ENCODE measurements at regions not wholly inside any gene's neighbourhood (a gene's known extent, or its start where the extent isn't known, plus 50 kb on each side); places are given as distances from the start of the nearest gene placed in this dataset.
"Not testable (repeated sequence)": the region's sequence is repeated elsewhere in the genome, so short reads cannot be mapped to it uniquely, and the experiment has no call there.

DNA sequence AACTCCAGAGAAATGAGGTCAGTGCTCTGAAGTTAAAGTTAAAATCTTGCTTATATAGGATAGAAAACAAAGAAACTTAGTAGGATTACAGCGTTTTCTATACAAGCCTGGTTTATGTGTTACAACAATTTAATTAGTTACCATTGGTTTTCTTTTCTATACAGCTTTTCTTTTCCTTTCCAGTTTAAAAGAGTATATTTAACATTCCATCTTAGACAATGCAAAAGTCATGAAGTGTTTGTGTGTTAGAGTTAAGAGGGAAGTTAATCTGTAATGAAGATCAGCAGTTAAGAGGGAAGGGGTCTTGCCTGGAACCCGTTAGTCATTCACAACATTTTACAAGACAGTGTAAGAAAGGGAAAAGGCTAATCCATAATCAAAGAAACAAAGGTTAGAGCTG lies 338.3 kb downstream of the OTUD1 start:
- DNase-seq: no peak

DNA sequence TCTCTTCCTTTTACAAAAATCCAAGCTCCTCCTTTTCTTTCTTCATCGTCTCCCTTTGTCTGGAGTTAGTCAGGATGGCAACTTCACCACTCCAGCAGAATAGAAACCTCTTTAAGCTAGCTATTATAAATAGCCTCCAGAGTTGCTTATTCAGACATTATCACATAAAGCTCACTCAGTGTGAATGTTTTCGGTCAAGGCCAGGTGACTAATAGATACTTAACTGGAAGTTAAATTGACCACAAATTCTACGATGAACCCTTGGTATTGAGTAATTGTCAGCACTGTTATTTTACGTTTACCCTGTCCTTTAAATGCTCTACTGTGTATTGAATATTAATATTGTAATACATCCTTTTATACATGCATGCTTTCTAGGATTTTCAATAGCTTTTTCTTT lies 340.4 kb downstream of the OTUD1 start:
- no peak for DNase-seq

DNA sequence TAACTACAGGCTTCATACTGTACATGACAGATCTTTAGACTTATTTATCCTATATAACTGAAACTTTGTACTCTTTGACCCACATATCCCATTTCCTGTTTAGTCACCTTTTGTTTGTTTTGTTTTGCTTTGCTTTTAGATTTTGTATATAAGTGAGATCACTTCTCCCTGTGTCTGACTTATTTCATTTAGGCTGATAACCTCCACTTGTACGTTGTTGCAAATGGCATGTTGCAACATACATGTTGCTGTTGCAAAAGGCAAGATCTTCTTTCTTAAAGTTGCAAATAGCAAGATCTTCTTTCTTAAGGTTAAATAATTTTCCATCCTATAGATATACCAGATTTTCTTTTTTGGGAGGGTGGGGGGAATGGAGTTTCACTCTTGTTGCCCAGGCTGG lies 341.5 kb downstream of the OTUD1 start:
- DNase-seq: no peak

DNA sequence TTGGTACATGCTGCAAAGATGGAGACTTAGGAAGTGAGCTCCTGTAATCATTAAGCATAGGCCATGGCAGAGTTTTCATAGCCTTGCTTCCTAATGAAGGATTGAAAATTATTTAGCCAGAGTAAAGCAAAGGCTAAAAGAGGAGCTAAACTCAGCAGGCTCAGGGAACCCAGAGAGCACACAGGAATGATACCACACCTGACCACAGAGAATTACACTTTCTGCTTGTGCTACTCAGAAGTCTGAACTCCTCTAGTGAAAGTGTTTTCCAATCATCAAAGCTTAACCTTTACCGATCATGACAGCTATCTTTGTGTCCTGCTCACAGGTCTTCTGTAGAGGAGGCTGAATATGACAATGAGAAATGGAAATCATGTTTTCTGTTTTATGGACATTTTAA lies 347.7 kb downstream of the OTUD1 start:
- no peak for DNase-seq

DNA sequence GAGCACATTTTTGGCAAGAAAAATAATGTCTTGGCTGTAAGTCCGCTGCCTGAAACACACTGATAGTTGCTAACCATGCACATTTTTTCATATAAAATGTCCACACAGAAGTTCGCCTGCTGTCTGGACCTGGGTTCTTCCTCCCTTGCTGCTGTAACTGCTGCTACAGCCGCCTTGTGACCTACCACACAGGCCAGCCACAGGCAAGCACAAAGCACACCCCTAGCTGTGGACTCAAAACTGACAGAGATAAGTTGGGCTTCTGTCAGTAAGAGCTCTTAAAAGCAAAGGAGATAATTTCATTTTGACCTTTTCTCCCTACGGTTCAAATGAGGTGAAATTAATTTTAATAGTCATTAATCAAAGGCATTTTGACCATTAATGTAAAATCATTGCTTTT lies 354.7 kb downstream of the OTUD1 start:
- DNase-seq: no peak

DNA sequence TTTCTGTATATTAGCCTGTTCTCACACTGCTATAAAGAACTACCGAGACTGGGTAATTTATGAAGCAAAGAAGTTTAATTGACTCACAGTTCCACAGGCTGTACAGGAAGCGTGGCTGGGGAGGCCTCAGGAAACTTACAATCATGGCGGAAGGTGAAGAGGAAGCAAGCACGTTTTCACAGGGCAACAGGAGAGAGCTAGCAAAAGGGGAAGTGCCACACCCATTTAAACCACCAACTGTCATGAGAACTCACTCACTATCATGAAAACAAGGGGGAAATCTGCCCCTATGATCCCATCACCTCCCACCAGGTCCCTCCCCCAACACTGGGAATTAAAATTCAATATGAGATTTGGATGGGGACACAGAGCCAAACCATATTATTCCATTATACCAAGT lies 358.6 kb downstream of the OTUD1 start:
- DNase-seq: not testable (repeated sequence)

DNA sequence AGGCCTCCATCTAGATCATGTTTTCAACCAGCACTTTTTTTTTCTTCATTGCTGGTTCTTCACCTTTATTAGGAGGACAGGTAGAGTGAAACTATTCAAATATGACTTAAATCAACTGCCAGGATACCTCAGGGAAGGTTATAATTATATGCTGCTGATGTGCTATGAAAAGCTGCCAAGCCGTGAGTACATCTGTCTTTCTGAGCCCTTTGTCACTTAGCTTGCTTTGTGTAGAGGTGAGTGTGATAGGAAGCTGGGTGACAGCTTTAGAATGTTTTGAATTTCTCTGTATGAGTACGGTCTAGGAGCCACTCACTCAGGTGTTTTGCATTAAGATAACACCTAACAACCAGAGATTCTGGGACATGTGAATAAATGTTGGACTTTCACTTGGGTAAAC lies 365.2 kb downstream of the OTUD1 start:
- no peak for DNase-seq

DNA sequence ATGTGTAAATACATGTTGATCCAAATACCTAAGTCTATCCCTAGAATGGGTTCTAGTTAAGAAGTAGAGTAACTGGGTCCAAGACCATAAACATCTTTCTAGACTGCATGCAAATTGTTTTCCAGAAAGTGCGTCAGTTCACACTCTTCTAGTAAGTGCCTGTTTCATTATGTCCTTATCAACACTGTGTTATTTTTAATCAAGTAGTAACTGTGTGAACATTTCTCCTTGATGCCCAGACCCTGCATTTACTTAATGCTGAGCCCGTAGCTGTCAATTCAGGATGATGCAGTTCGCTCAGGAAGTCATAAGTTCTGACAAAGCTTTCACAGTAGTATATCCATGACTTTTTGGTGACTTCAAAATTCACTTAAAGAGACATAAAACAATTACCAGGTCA lies 374.8 kb downstream of the OTUD1 start:
- no peak for DNase-seq

DNA sequence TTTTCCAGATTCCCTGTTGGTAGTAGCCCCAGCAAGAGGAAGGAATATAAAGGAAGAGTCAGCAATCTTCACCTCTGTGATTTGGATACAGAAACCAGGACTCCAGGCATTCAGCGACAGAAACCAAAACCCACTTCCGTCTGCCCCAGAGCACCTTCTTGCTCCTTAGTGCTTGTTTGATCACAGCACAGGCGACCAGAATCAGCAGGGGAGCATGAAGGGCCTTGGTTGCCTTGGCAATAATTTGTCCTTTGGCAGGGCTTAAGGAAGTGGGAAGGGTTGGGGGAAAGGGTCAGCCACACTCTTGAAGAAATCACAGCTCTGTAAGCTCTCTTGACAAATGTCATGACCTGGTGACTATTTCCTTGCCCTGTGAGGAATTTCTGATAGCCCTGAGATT lies 379.6 kb downstream of the OTUD1 start:
- DNase-seq: no peak

DNA sequence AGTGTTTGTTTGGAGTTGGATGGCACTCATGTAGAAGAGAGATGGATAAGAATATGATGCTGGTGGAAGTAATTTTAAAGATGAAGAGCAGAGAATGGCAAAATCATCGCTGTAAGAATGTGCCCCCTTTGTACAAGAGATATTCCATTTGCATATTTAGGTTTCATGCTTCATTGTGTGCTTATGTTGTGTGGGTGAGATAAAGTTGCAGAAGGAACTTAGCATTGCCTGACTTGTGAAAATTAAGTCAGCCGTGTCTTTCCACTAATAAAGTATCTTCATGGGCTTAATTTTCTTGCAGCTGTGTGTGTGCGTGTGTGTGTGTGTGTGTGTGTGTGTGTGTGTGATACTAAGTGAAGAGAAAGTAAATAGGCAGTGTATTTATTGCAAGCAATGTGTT lies 381.9 kb downstream of the OTUD1 start:
- no peak for DNase-seq

DNA sequence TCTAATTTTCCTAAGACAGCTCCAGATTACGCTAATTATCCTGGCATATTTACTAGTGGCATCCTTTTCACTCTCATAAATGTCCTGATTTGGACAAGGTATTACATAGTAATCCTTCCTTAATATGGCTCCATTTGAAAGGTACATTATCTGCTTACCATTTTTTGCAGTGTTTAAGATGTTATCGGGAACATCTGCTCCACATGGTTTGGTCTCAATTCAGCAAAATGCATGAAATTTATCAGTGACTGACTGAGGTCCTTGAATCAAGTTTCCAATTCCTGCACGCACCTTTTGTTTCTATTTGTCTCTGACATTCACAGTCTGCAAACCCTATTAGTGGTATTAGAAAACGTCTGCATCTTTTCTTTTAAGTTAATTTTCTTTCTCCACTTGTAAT lies 384.1 kb upstream of the KIAA1217 start:
- no peak for DNase-seq

DNA sequence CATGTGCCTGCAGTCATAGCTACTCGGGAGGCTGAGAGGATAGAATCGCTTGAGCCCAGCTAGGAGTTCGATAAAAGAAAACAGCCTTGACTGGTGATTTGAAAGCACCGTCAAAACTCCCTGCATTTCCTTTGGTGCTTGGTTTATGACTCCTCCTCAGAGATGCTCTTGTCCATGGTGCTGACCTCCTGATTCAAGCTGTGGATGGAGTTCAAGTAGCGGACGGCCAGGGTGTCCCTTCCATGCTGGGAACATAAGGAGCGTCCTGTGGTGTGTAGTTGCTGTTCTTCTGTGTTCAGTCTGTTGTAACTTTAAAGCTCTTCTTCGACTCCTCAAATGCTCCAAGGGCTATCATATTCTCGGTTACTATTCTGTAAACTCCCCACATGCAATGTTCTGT lies 382.5 kb upstream of the KIAA1217 start:
- DNase-seq: no peak

DNA sequence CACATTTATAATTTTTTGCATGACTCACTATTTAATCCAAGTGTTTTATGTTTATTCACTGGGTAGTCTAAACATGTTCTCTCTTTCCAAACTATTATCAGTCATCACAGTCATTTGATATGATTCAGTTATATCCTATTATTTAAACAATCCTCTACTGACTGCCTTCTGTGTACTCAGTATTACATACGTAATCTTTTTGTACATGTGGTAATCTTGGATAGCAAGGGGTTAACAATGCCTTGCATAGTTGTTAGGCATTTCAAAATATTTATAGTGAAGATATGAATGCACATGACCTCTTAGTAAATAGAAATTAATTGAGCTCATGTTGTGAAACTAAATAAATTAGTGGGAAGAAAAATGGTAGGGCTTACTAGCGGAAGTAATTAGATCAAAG lies 379.4 kb upstream of the KIAA1217 start:
- no peak for DNase-seq

DNA sequence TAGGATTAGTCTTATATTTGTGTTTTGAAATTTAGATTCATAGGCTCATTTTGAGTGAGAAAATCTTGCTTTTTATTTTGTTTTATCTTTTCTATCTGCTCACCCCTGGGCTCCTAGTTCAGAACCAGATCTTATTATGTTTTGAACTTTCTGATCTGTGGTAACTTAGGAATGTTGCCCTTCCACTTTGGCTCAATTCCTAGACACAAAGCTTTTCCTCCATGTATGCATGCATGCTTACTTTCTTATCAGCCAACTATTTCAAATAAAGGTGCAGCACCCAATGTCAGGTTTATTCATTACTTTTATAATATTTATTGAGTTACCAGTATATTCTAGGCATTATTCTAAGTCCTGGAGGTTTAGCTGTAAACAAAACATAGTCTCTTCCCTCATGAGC lies 374.8 kb upstream of the KIAA1217 start:
- DNase-seq: no peak

DNA sequence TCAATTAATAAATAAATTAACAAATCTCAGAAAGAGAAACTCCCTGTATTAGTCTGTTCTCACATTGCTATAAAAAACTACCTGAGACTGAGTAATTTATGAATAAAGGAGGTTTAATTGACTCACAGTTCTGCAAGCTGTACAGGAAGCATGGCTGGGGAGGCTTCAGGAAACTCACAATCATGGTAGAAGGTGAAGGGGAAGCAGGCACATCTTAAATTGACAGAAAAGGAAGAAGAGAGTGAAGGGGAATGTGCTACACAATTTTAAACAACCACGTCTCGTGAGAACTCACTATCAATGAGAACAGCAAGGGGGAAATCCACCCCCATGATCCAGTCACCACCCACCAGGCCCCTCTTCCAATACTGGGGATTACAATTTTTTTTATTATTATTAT lies 358.3 kb upstream of the KIAA1217 start:
- DNase-seq: no peak

DNA sequence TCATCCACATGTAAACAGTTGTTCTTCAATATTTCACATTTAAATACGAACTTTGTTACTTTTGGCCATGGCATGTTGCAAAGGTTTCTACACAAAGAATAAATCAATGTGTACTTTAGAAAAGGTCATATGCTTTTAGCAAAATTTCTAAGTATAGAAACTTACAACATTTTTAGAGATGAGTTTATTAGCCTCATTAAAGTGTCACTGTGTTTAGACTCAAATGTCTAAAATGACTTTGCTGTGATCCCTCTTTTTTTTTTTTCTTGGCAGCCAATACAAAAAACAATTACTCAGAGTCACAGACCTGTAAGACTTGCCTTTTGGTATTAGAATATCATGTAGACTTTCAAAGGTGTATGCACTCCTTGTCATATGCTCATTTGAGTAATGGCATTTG lies 349.3 kb upstream of the KIAA1217 start:
- DNase-seq: no peak

DNA sequence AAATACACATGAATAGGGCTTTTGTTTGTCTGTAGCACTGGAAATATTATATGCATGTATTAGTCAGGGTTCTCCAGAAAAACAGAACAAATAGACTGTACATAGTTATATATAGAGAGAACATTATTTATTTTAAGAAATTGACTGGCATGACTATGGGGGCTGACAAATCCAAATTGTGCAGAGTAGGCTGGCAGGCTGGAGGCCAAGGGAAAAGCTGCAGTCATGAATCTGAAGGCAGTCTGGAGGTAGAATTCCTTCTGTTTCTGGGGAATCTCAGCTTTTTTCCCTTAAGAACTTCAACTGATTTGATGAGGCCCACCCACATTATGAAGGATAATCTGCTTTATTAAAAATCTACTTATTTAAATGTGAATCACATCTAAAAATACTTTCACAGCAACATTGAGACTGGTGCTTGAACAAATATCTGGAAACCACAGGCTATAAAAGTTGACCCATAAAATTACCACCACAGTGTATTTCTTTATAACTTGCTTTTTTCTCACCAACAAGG lies 344.2 kb upstream of the KIAA1217 start:
- DNase-seq: no peak

DNA sequence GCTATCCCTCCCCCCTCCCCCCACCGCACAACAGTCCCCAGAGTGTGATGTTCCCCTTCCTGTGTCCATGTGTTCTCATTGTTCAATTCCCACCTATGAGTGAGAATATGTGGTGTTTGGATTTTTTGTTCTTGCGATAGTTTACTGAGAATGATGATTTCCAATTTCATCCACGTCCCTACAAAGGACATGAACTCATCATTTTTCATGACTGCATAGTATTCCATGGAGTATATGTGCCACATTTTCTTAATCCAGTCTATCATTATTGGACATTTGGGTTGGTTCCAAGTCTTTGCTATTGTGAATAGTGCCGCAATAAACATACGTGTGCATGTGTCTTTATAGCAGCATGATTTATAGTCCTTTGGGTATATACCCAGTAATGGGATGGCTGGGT lies 342.0 kb upstream of the KIAA1217 start:
- not testable (repeated sequence) for DNase-seq

DNA sequence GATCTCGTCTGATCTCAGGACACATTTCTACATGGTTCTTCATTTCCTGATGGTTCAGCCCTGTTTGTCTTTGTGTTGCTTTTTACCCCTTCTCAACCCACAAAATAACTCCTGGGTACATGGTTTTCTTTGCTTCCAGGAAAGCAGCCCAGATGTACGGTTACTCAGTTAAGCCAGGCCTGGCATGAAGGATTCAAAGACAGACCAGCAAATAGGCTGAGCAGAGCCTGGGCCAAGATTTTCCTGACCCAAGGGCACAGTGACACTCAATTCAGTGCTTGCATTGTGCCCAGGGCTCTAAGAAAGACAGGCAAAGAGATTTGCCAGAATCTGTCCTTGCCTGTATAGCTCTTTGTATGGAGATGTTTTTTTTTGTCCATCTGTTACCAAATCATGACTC lies 340.8 kb upstream of the KIAA1217 start:
- no peak for DNase-seq

DNA sequence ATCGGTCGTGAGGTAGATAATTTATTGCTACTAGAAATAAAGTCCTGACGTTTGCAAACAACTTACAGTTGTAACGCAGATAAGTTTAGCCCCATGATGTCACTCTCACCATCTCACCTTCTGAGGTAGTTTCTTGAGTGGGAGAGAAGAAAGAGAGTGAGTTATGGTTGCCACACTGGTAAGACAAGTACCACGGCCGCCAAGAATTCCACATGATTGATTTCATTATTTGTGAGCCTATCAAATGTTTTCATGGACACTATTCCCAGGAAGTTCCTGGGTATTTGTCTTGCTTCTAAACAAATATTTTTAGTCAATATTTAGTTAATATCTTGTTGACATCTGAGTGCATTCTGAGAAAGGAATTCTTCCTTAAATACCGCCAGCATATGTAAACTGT lies 339.4 kb upstream of the KIAA1217 start:
- DNase-seq: no peak

DNA sequence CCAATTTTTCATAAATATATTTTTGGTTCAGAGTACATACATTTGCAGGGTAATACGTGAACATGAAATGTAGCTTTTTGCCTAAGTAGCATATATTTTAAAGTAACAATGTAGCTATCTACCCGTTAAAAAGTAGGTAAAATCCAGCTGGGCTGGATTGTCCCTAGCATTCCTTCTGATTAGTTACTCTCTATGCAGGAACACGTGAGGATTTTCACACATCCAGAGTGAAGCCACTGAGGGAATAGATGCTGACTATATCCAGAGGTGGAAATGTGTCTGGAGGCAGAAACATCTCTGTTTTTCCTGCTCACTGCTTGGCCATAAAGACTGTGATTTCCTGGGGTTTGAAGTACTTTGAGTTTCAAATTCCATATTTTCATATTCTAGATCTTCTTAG lies 338.9 kb upstream of the KIAA1217 start:
- no peak for DNase-seq

DNA sequence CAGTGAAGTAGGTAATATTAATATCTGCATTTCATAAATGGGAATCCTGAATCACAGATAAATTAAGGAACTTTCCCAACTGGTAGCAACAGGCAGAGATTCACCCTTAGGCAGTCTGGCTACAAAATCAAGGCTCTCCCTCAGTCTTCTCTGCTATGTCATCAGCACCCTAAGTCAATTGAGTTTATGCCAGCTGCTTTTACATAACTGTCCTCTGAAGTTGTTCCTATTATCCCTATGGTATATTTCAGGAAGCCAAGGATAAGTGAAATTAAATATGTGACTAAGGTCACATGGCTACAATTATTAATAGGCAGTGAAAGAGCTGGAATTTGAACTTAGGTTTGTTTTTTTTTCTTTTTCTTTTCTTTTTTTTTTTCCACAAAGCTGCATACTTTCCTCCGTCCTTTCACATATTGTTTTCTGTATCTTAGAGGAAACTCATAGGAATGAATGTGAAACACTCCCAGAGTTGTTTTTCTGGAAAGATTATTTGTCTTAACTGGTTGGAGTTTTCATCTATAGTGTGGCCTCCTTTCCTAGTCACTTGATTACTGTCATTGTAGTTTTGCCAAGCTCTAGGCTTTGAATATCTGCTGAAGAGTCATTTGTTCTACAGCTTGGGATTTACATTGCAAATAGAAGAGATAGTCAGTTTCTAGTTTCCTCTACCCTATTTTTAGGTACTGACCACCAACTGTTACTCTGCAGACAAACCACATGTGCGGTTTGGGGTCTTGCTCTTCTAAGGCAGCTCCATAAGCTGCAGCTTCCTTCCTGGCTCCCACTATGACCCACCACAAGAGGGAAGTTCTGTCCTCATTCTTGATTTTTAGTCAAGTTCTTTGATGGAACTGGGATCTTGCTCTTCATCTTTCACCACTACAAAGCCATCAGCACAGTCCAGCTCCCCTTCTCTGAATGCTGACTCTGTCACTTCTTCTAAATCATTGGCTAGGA lies 338.0 kb upstream of the KIAA1217 start:
- no peak for DNase-seq

DNA sequence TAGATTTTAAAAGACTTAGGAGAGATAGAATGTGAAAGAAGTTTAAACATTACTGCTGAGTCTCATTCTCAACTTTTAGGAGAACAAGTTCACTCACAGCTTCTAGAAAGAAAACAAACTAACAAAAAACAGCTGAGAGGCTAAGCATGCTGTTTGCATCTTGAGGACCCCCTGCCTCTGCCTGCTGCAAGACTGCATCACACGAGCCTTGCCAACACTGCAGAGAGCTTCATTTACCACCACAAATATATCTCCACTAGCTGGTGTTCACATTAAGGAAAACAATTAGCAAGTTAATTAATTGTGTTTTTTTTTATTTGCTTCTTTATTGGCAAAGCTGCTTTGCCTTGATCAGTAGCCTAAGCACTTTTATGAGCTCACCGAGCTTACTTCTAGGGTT lies 336.6 kb upstream of the KIAA1217 start:
- DNase-seq: no peak

DNA sequence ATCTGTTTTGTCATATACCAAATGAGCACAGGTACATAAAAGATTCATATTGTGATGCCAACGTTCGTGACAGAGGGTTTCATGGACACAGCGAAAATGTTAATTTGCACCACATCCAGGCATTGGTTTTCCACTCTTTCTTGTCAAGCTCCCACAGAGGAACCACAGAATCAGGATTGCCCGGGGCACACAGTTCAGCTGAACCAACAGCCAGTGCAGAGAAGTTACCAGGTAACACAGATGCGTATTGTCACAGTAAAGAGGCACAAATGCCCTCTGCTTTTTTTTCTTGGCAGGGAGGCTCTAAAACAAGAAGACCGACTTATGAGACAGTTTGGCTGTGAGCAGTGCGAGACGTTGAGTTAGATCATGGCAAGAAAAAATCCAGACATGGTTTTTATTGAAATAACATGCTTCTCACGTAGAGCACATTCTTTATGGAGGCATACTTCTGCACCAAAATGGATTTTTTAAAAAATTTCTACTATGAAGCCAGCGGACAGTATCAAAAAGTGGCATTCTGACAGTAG lies 331.1 kb upstream of the KIAA1217 start:
- no peak for DNase-seq

DNA sequence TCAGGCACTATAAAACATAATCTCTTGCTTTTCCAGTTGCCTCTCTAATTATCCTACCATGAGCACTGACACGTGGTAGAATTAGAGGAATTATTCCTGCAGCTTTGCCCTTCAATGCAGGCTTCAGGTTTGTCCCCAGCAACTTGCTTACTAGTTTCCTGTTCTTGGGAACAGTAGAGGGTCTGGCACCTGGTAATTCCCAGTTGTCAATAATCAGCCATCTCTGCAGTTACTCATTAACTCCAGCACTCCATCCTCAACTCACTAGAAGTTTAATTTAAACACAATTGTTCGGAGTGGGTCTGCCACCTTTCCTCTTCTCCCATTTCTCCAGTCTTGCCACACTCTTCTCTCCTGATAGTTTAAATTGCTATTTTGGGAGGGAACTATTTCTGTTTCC lies 324.3 kb upstream of the KIAA1217 start:
- no peak for DNase-seq

Measured in activated CD4-positive, CD25-positive, alpha-beta regulatory T cell (primary cell).